Body of pancreas (tissue), 4 donors: ENCODE measurements at regions not wholly inside any gene's neighbourhood (a gene's known extent, or its start where the extent isn't known, plus 50 kb on each side); places are given as distances from the start of the nearest gene placed in this dataset.

Source experiments
- POLR2A ChIP-seq, 3 donors: fragments of 450-650 bp; IDR thresholded peaks; one replicate each; pipeline ENCODE4 v1.6.1; 2016; ENCODE audit warnings: antibody characterized with exemption in 3 of 3, mild to moderate bottlenecking in 2 of 3
- TF ChIP-seq, protein P1 (sequence below), 7 experiments: fragments of 450-650 bp in 4 of 7; fragments of 200-600 bp in 3 of 7; sonication (generic) in 3 of 7; IDR thresholded peaks; one replicate each; pipeline ENCODE4 v1.5.1; 2016 to 2019; ENCODE audit warnings: antibody characterized with exemption in 7 of 7

DNA sequence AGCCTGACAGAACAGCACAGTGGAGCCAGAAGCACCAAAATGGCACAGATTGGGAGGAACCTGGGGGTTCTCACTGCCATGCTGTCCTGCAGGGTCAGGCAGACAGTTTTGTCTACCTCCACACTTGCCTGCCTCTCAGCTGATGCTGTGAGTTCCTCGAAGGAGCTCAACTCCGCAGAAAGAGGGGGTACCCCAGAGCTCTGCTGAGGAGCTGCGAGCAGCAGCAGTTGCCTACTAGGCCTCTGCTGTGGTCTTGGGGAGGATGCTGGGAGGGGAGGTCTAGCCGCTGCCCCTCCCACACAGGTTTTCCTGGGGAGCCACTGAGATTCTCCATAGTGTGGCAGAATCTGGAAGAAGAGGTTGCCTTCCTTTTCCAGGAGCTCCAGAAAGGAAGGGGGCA is 192.5 kb downstream of the FOXD2 start:
- TF ChIP-seq, protein P1, sequence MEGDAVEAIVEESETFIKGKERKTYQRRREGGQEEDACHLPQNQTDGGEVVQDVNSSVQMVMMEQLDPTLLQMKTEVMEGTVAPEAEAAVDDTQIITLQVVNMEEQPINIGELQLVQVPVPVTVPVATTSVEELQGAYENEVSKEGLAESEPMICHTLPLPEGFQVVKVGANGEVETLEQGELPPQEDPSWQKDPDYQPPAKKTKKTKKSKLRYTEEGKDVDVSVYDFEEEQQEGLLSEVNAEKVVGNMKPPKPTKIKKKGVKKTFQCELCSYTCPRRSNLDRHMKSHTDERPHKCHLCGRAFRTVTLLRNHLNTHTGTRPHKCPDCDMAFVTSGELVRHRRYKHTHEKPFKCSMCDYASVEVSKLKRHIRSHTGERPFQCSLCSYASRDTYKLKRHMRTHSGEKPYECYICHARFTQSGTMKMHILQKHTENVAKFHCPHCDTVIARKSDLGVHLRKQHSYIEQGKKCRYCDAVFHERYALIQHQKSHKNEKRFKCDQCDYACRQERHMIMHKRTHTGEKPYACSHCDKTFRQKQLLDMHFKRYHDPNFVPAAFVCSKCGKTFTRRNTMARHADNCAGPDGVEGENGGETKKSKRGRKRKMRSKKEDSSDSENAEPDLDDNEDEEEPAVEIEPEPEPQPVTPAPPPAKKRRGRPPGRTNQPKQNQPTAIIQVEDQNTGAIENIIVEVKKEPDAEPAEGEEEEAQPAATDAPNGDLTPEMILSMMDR (IDR thresholded peaks at IDR 0.05) = no peak
- no peak for TF ChIP-seq POLR2A (IDR thresholded peaks at IDR 0.05)
